ENCODE measurements at regions not wholly inside any gene's neighbourhood (a gene's known extent, or its start where the extent isn't known, plus 50 kb on each side); places are given as distances from the start of the nearest gene placed in this dataset.

GRCh38 chr10:25097669-25098411 lies 77.0 kb upstream of the GPR158 start:
- TF ChIP-seq OVOL3 (tag by site-specific recombination; IDR thresholded peaks at IDR 0.05) (no peak), INSM2 (tag by site-specific recombination; IDR thresholded peaks at IDR 0.05) (no peak), ZNF248 (tag by site-specific recombination; IDR thresholded peaks at IDR 0.05) (no peak), ZNF311 (tag by site-specific recombination; IDR thresholded peaks at IDR 0.05; ENCODE audit: borderline replicate concordance) (no peak), ZNF239 (tag by site-specific recombination; IDR thresholded peaks at IDR 0.05) (no peak), ZNF837 (tag by site-specific recombination; IDR thresholded peaks at IDR 0.05) (no peak), ZNF133 (tag by site-specific recombination; IDR thresholded peaks at IDR 0.05) (no peak), ZNF19 (tag by site-specific recombination; IDR thresholded peaks at IDR 0.05; ENCODE audit: low read depth) (no peak), BCL11A (tag by site-specific recombination; IDR thresholded peaks at IDR 0.05; ENCODE audit: low read depth) (no peak), ZNF529 (tag by site-specific recombination; IDR thresholded peaks at IDR 0.05; ENCODE audit: insufficient replicate concordance) (no peak), ZNF776 (tag by site-specific recombination; IDR thresholded peaks at IDR 0.05; ENCODE audit: borderline replicate concordance) (no peak), ZNF580 (tag by site-specific recombination; IDR thresholded peaks at IDR 0.05) (no peak)
- POLR2A ChIA-PET, result no interaction called here
- Histone ChIP-seq H3K36me3 (ENCODE audit: control insufficient read depth in 2 of 2, insufficient read depth in 1 of 2, low read length in 2 of 2) (no peaks in the 10 kb centered on the region), H3K9me3 (ENCODE audit: control insufficient read depth, insufficient read depth, low read depth, low read length) (no peaks in the 10 kb centered on the region), H3K27ac (ENCODE audit: extremely low read depth, low read depth, low read length) (no peak overlapping the region), H3K4me1 (ENCODE audit: control insufficient read depth, insufficient read depth, low read length) (no peaks in the 10 kb centered on the region), H3K4me3 (ENCODE audit: low read depth, low read length) (no peak overlapping the region)
- CTCF ChIA-PET, result interaction anchor here (0.9 kb wide), 1 partner anchor 15 kb away, joined by 3 read pairs; no protein-coding TSS in a partner anchor

- no peak overlapping the region for H3K4me3 ChIP-seq (ENCODE audit: low read depth, low read length)
- no peaks in the 10 kb centered on the region for H3K36me3 ChIP-seq (ENCODE audit: control insufficient read depth in 2 of 2, insufficient read depth in 1 of 2, low read length in 2 of 2)
- CTCF ChIA-PET, result interaction anchor here (0.6 to 1.5 kb wide), 4 partner anchors 13 to 363 kb away, joined by 3 to 6 read pairs (median 4); no protein-coding TSS in a partner anchor
- POLR2A ChIA-PET, result no interaction called here
- H3K9me3 ChIP-seq (ENCODE audit: control insufficient read depth, insufficient read depth, low read depth, low read length), result no peaks in the 10 kb centered on the region
- H3K27ac ChIP-seq (ENCODE audit: extremely low read depth, low read depth, low read length), result no peak overlapping the region
- no peak for TF ChIP-seq ZNF391 (tag by site-specific recombination; IDR thresholded peaks at IDR 0.05; ENCODE audit: borderline replicate concordance, low read depth)
- no peak for TF ChIP-seq ZNF423 (tag by site-specific recombination; IDR thresholded peaks at IDR 0.05)
- no peak for TF ChIP-seq ZNF791 (tag by site-specific recombination; IDR thresholded peaks at IDR 0.05)
- TF ChIP-seq ZNF335 (tag by site-specific recombination; conservative IDR thresholded peaks at IDR 0.05), result no peak
- no peak for TF ChIP-seq ZSCAN16 (tag by site-specific recombination; IDR thresholded peaks at IDR 0.05)
- no peak for TF ChIP-seq ZNF596 (tag by site-specific recombination; IDR thresholded peaks at IDR 0.05)
- no peak for TF ChIP-seq MZF1 (tag by site-specific recombination; IDR thresholded peaks at IDR 0.05; ENCODE audit: borderline replicate concordance)
- no peak for TF ChIP-seq ZSCAN5A (tag by site-specific recombination; IDR thresholded peaks at IDR 0.05)
- TF ChIP-seq YY1 (tag by site-specific recombination; IDR thresholded peaks at IDR 0.05), result no peak
- no peak for TF ChIP-seq ZNF785 (tag by site-specific recombination; IDR thresholded peaks at IDR 0.05)
- TF ChIP-seq MEIS1 (CRISPR knock-in tag; IDR thresholded peaks at IDR 0.05; ENCODE audit: borderline replicate concordance), result no peak
- H3K4me1 ChIP-seq (ENCODE audit: control insufficient read depth, insufficient read depth, low read length), result no peaks in the 10 kb centered on the region
These were observed 74.7 kb upstream of the GPR158 start for GRCh38 chr10:25100141-25100540.
